Right renal pelvis (tissue), 4 donors: ENCODE measurements at regions not wholly inside any gene's neighbourhood (a gene's known extent, or its start where the extent isn't known, plus 50 kb on each side); places are given as distances from the start of the nearest gene placed in this dataset.
"Not testable (repeated sequence)": the region's sequence is repeated elsewhere in the genome, so short reads cannot be mapped to it uniquely, and the experiment has no call there.

Source experiments
- DNase-seq, 4 donors: peaks; one replicate each; pipeline ENCODE4 v3.0.0-alpha.2; 2013; ENCODE audit warnings: low read depth in 4 of 4, low spot score in 3 of 4, missing footprints in 1 of 4

DNA sequence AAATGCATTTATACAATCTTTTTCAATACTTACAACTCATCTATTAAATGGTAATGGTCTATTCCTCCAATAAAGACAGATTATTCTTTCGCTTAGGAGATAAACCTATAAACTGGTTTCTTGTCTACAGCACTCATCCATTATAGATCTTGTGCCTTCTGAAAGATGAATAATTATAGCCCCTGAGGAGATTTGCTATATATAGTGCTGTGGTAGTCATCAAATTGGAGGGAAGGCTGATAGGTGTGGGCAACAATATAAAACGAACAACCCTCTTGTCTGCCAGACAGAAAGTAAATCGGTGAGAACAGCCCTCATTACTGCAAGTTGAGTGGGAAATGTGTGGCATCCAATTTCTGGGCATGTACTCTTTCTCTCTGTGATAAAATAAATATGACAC lies 292.5 kb upstream of the CNR1 start:
- no peak for DNase-seq

DNA sequence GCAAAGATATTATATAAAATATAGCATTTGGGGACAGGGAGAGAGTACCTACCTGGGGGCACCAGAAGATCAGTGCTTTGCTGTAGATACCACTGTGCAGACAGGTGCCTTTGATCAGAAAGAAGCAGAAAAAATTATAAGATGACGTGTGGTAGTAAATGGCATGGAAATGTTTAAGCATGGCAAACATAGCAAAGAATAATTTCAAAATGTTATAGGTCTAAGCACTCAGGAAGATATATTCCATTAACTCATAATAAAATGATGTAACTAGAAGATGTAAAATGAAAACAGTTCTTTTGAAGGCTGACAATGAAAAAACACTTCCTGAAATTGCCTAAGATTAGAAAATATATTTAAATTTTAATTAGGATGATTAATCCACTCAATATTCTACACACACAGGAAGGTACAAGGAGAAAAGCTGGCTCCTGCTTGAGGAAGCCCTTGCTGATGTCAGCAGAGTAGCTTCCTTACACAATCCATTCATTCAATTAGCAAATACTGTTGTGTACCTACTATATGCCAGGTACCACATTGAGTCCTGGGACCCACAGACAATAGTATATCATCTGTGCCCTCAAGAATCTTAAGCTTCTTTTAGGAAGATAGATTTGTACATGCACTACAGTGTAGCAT lies 290.2 kb upstream of the CNR1 start:
- DNase-seq, result no peak

DNA sequence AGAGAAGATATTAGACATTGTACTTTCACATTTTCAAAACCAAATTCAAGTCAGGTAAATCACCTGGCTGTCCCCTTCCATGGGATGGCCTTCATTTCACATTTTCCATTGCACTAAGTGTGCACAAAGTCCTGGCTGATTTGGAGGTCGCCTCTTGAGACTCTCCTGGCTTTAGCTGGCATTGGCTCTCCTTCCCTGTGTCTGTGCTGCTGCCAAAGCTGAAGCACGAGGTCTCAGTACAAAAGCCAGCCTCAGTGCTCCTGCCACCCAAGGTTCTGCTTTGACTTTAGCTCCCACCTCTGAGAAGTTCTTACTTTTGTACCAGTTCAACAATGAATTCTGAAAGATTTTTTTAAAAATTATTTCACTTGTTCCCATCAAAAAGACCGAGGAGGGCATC lies 289.2 kb upstream of the CNR1 start:
- DNase-seq, result no peak

DNA sequence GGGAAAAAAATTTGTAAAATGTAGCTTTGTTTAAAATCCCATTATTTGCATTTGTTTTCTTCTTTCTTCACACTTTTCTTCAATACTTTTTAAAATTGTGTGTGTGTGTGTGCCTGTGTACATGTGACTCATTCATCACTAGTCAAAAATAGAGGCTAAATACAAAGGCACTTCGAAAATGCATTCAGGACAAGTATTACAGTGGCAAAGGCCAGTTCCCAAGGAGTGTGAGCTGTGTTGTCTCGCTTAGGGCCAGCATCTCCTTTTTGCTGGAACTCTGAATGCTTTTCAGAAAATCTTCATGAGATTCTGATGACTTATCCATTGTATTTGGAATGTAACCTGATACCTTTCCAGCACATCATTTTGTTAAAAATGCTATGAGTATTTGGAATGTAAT lies 288.5 kb upstream of the CNR1 start:
- DNase-seq, result no peak

DNA sequence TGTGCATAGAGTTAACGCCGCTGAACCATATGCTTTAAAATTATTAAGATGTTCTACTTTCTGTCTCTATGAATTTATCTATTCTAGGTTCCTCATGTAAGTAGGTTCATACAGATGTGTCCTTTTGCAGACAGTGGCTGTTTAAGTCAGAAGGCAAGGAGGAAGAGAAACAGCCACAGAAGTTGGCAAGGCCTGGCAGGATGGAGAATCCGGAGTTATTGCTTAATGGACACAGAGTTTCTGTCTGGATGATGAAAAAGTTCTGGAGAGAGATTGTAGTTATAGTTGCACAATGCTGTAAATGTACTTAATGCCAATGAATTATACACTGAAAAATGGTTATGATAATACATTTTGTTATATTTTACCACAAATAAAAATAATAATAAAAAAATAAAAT lies 283.6 kb upstream of the CNR1 start:
- no peak for DNase-seq

DNA sequence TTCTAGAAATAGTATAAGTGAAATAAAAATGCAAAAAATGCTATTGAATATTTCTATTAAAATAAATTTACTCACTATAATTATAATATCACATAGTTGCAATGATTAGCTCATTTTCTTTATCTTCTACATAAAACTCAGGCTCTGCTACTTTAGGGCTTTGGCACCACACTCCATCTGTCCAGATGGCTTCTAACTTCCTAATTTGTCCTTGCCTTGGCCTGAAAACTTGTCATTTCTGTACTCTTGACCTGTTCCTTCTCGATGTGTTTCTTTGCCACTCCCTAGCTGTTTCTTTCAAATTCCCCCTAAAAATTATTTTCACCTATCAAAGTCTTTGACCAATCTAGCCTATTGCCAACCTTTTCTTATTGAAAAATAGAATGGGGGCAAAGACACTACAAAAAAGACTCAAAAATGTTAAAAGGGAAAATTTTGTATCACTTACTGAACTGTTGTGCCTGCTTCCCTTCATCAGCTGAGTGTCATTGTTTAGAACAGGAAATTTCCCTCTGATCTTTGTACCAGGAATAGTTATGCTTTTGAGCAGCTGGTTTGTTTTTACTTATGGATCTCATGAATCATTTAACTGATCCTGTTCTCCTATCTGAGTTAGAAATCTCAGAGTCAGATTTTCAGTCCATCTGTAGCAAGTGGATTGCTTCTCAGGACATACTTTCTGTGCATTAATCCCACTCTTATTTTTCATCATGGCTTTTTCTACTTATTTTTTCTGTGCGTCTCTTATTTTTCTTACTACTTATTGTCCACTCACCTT lies 279.2 kb upstream of the CNR1 start:
- DNase-seq, result no peak

DNA sequence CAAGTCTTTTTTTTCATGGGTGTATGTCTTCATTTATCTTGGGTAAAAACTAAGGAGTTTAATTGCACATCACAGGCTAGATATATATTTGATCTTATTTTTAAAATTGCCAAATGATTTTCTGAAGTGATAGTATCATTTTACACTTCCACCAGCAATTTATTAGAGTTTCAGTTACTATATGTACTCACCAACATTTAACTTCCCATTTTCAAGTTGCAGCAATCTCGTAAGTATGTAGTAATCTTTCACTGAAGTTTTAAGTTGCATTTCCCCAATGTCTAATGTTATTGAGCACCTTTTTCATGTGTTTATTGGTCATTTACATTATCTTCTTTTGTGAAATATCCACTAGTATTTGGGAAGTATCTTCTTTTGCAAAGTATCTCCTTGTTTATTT lies 277.4 kb upstream of the CNR1 start:
- DNase-seq, result no peak

DNA sequence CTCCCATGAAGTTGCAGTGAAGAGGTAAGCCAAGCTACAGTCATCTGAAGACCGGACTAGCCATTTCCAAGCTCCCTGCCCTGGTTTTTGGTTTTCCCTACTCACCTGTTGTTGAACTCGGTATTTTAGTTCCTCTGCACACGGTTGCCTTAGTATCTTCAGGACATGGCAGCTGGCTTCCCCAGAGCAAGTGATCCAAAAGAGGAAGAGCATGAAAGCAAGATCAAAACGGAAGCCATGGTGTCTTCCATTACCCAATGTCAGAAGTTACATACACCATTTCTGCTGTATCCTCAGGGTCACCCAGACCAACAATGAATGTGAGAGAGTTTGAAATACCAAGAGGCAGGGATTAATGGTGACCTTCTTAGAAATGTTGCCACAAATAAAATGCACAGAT lies 276.6 kb upstream of the CNR1 start:
- no peak for DNase-seq

DNA sequence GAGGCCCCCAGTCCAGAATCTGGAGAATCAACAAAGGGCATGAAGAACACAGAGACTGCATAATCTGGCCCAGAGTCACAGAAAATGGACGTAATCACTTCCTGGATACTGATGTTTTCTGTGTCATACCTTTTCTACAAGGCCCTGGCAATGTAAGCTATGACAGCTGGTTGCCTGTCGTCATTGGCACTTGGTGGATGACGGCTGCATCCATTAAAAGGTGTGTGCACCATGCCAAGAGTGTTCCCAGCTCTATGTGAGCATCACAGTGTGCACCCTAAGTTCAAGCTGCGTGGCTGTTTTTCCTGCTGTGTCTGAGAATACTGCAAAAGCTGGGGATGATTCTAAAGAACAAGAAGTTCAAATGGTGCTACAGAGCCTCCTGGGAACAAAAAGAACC lies 275.2 kb upstream of the CNR1 start:
- no peak for DNase-seq

DNA sequence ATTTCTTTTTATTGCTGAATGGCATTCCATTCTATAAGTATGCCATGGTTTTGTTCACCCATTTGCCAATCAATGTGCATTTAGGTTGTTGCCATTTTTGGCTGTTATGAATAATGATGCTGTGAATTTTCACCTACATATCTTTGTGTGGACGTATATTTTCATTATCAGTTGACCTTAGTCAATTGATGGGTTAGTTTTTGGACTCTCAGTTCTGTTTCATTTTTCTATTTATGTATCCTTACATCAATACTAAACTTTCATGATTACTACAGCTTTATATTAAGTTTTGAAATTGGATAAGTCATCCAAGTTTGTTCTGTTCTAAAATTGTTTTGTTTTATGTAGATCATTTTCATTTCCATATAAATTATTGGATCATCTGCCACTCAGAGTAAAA lies 261.9 kb upstream of the CNR1 start:
- no peak for DNase-seq

DNA sequence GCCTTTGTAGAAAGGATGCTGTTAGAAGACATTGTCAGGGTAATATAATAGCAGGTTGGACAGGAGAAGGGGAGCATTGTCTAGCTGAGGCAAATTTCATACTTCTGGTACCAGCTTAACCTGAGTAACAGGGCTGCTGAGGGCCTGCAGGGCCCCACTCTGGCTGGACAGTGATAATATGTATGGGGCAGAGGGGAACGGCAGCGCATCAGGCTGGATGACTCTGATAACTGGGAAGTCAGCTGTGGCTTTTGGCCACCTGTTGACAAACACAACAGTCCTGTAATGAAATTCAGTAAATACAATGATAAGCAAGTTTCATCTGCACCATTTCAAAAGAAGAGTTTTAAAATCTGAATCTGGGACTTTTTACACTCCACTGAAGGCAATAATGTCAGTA lies 259.9 kb upstream of the CNR1 start:
- no peak for DNase-seq

DNA sequence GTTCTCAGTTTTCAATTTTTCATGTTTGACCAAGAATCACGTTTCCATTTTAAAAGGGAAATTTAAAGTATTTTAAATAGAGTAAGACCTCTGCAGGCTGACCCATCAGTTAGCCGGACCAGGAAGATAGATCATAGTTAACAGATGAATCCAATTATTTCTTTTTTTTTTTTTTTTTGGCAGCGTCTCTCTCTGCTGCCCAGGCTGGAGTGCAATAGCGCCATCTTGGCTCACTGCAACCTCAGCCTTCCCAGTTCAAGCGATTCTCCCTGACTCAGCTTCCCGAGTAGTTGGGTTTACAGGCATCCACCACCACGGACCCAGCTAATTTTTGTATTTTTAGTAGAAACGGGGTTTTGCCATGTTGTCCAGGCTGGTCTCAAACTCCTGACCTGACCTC lies 256.7 kb upstream of the CNR1 start:
- no peak for DNase-seq

DNA sequence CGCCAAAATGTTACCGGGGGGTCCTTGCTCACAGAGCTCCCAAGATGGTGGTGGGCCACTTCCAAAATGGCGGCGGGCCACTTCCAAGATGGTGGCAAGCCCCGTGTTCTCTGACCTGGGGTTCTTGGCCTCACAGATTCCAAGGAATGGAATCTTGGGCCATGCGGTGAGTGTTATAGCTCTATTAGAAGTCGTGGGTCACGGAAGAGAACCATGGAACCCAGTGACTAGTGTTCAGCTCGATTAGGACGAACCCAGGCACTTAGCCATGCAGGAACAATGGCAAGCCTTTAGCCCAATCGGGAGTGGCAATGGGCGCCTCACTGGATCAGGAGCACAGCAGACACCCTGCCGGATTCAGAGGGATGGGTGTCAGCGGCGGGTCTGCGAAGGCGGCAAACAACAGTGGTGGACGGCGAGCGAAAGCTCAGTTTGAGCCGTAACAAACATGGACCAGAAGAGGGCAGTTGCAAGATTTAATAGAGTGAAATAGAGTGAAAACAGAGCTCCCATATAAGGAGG lies 254.9 kb upstream of the CNR1 start:
- DNase-seq, result not testable (repeated sequence)

DNA sequence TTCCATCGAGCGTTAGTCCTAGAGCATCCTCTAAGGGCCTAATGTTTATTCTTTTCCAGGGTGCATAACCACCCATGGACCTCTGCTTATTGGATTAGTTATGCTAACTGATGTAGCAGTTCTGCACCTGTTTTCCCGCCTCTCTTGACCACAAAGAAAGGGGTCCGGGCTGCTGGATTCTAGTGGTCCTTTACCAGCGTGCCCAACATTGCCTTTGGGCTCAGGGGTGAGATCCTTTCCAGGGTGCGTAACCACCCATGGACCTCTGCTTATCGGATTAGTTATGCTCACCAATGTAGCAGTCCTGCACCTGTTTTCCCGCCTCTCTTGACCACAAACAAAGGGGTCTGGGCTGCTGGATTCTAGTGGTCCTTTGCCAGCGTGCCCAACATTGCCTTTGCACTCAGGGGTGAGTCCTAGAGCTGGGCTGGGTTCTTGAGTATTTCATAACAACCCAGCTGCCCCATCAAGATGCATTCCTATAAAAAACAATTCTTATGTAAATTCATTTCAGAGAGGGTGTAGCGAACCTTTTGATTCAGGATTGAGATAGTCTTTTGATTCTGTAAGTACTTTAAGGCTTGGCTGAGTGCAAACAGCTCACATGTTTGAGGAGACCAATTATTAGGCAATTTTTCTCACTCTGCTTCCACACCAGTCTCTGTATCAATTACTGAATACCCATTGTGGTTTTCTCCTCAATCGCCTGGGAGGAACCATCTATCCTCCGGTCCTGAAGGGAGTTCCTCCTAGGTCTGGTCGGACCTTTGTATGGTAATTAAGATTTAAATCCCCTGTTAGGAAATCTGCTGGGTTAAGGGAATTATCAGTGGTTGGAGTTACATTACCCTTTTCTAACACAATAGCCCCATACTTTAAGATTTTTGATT lies 253.0 kb upstream of the CNR1 start:
- DNase-seq, result not testable (repeated sequence)

DNA sequence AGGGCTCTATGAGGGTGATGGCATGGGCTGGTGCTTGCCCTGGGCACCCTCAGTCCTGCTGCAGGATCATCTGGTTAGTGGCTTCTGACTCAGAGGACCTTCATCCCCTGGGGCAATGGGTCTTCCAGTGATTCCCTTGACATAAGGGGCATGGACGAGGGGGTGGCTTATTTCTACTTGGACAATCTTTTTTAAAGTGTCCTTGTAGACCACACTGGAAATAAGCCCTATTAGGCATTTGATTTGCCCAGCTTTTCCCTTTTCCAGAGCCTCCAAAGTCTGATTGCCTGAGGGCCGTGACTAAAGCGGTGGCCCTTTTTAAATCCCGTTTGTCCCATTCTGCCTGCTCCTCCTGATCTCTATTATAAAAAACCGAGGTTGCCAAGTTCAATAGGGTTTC lies 251.2 kb upstream of the CNR1 start:
- DNase-seq, result not testable (repeated sequence)

DNA sequence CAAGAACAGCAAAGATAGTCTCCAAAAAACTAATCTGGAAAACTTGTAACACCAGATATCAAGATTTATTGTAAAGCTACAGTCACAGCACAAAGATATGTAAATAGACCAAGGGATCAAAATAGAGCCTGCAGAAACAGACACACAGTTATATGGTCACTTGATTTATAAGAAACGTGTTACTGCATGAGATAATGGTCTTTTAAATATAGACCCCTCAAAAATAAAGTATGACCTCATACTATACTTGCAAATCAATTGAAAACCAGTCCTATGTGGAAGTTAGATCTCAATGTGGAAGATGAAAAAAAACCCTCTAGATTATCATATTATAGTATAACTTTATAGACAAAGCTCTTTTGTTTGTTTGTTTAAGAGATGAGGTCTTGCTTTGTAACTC lies 247.3 kb upstream of the CNR1 start:
- no peak for DNase-seq

DNA sequence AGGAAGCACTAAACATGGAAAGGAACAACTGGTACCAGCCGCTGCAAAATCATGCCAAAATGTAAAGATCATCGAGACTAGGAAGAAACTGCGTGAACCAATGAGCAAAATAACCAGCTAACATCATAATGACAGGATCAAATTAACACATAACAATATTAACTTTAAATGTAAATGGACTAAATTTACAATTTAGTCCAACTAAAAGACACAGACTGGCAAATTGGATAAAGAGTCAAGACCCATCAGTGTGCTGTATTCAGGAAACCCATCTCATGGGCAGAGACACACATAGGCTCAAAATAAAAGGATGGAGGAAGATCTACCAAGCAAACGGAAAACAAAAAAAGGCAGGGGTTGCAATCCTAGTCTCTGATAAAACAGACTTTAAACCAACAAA lies 242.2 kb upstream of the CNR1 start:
- DNase-seq, result not testable (repeated sequence)

DNA sequence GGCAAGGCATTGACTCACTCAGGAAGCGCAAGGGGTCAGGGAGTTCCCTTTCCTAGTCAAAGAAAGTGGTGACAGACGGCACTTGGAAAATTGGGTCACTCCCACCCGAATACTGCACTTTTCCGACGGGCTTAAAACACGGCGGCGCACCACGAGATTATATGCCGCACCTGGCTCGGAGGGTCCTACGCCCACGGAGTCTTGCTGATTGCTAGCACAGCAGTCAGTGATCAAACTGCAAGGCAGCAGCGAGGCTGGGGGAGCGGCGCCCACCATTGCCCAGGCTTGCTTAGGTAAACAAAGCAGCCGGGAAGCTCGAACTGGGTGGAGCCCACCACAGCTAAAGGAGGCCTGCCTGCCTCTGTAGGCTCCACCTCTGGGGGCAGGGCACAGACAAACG lies 240.5 kb upstream of the CNR1 start:
- not testable (repeated sequence) for DNase-seq

DNA sequence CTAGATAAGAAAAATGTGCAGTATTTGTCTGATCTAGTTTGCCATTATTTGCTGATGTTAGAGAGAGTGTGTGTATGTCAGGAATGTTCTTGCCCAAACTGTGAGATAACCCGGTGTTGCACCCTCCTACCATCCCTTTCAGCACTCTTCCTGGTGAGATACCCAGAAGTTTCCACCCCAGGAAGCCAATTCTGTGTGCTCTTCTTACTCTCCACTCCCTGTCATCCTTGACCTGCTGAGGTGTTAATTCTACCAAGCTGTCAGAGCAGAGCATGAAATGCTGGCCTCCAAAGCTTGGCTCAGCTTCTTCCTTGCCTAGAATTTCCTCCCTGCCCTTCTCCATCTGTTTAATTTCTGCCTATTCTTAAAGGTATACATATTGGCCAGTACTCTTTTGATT lies 237.3 kb upstream of the CNR1 start:
- no peak for DNase-seq

DNA sequence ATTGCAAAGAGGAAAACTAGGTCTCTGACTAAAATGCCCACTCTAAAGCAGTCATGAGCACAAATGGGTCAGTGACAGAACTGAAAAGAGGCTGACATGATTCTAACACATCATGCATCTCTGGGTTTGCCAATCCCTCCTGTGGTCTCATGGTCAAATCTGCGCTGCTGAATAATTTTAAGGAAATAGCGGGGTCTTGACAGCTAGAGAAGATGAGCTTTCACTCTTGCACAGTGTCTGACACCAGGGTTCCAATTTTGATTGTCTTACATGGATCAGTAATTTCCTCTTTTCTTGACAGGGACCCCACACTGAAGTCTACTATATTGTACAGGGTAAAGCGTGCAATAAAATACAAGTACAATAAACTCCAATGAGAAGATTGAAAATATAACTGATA lies 236.8 kb upstream of the CNR1 start:
- DNase-seq, result no peak

DNA sequence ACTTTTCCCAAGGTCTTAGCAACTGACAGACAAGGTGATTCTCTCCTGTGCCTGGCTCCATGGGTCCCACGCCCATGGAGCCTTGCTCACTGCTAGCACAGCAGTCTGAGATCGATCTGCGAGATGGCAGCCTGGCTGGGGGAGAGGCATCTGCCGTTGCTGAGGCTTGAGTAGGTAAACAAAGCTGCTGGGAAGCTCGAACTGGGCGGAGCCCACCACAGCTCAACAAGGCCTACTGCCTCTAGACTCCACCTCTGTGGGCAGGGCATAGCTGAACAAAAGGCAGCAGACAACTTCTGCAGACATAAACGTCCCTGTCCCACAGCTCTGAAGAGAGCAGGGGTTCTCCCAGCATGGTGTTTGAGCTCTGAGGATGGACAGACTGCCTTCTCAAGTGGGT lies 224.9 kb upstream of the CNR1 start:
- not testable (repeated sequence) for DNase-seq
